Lung microvascular endothelial cell (primary cell): ENCODE measurements at regions not wholly inside any gene's neighbourhood (a gene's known extent, or its start where the extent isn't known, plus 50 kb on each side); places are given as distances from the start of the nearest gene placed in this dataset.
"Not testable (repeated sequence)": the region's sequence is repeated elsewhere in the genome, so short reads cannot be mapped to it uniquely, and the experiment has no call there.

Experiments used
- DNase-seq, 2 donors: peaks; one replicate each; pipeline versions ENCODE4 v3.0.0 to v3.0.0-alpha.2; 2010; ENCODE audit warnings: low read depth in 2 of 2

GRCh38 chr11:71383461-71383860 is 64.7 kb downstream of the DHCR7 start:
- no peak for DNase-seq

- no peak for DNase-seq
Observed at GRCh38 chr11:71381781-71382505, 66.2 kb downstream of the DHCR7 start.

- DNase-seq = no peak
Observed at GRCh38 chr11:71379701-71380100, 68.5 kb downstream of the DHCR7 start.

DNA sequence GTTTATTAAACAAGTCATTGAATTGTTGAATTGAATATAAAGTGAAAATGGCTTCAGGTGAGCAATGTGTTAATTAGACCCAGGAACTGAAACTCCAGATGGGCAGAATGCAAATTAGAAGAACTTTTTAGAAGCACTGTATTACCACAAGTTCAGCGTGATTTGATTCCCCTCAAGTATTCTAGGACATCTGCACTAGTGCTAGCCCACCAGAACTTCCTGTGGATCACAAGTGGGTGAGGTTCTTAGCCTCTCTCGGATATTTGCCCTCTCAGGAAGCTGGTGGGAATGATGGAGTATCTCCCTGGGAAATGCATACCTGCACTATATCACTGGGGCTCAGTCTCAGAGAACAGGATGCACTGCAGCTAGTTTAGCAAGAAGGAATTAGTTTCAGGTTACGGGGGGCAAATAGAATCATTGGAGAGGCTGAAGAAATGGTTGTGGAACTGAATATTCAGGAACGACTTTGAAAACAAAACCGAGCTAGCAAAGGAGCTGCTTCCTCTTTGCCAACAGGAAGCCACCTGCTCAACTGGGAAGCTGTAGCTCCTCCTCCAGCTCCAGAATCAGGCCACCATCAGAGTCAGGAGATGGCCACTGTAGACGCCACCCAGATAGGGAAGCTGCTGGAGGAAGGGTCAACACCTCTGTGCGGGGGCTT is 74.3 kb downstream of the DHCR7 start:
- DNase-seq = no peak

GRCh38 chr11:71372693-71373657 is 75.2 kb downstream of the DHCR7 start:
- DNase-seq = no peak

DNA sequence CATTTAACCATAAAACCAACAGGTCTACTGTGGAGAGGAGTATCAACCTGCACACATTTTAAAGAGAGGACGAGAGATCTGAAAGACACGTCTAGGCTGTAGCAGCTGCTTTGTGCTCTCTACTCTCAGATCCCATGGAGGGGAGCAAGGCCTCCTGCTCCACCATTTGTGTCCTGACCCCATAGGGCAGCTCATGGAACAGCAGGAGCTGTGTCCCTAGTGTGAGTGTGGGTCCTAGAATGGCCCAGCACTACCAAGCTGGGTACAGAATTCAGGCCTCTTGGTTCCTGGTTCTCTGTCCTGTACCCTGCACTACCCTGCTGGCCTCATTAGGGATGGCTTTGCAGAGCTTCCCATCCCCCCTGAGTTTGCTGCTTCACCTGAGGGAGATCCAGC is 76.5 kb downstream of the DHCR7 start:
- DNase-seq = no peak

- DNase-seq = no peak
Observed at GRCh38 chr11:71370895-71371673, 77.1 kb downstream of the DHCR7 start.

DNA sequence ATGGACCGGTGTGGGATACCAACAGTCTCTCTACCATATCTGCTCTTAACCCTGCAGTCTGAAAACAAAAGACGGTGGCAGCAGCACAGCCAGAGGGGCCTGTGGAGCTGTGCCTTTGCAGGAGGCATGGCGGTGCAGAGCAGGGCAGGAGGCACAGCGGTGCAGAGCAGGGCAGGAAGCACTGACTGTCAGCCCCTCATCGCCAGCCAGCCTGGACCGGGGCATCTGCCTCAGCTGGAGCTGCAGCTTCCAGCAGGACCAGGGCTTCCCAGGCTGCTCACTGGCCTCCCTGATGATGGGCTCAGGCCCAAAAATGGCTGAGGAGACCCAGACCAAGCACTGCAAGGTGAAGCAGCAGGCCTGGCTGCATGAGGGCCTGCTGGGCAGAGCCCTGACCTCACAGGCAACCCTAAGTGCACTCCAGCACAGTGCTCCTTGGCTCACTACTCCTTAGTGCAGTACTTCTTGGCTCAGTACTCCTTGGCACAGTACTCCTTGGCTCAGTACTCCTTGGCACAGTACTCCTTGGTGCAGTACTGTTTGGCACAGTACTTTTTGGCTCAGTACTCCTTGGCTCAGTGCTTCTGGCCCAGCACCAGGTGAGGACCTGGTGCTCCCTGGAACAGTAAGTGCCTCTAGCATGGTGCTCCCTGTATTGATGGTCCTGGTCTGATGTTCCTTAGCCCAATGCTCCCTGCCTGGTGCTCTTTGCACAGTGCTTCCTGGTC is 78.0 kb downstream of the DHCR7 start:
- DNase-seq = no peak

DNA sequence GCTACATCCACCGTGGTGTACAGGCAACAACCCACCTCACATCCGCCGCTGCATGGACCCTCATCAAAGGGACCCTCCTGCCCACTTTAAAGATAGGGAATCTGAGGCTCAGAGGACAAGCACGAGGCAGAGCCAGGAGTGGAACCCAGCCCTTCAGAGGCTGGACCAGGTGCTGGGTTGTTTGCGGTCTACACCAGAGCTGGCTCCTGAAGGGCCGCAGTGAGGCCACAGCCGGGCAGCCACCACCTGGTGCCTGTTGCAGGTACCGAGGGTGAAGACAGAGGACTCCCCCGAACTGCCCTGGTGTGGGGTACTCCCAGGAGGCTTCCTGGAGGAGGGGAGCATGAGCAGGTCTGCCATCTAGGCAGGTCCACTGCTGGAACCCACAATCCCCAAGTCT is 78.8 kb downstream of the DHCR7 start:
- DNase-seq = no peak

DNA sequence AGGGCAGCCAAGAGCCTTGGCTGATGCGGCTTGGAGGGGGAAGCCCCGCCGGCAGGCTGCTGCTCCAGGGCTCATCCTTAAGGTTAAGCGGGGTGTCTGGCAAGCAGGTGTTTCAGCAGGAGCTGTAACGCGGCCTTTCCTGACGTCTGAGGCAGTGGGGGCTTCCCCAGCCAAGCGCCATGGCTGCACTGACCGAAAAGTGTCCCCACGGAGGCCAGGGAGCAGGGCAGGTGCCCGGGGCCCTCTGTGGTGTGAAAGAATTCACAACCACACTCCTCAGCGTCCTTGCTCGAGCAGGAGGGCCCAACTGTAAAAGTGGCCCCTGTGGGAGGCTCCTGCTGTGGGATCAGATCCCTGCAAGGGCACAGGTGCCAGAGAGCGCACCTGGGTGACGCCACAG is 79.2 kb downstream of the DHCR7 start:
- DNase-seq = no peak

DNA sequence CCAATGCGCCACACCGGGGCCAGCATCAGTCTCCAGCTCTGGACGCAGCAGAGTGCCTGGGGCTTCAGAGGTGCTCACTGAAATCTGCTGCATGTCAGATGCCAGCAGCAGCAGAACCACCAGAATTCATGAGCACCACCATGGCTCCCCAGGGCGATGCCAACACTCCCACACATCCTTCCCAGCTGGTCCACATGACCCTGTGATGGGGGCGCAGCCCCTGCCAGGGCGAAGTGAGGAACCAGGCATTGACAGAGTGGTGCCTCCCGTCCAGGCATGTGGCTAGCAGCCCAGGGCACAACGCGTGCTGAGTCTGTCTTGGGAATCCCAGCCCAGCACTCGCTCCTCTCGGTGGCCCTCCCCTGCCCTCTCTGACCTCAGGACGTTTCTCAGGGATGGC is 80.4 kb downstream of the DHCR7 start:
- no peak for DNase-seq

- DNase-seq = not testable (repeated sequence)
Observed at GRCh38 chr11:71367276-71367675, 80.9 kb downstream of the DHCR7 start.

GRCh38 chr11:71366076-71366475 is 82.1 kb downstream of the DHCR7 start:
- no peak for DNase-seq

- no peak for DNase-seq
Observed at GRCh38 chr11:71365626-71366025, 82.6 kb downstream of the DHCR7 start.

DNA sequence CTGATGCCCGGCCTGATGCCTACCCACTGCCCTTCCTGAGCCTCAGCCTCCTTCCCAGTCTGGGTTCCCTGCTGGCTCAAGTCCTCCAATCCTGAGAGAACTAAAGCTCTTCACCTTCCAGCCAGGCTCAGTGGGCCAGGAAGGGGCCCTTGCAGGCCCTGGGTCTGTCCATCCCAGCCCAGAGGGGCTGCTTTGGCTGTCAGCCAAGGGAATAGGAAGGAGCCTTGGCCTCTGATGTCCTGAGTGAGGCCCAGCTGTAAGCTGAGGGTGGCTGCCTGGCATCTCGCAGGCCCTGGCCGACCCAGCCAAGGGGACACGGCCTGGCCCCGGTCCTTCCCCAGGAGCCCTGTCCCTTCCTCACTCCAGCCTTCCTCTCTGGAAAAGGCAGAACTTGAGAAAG is 83.4 kb downstream of the DHCR7 start:
- DNase-seq = no peak

DNA sequence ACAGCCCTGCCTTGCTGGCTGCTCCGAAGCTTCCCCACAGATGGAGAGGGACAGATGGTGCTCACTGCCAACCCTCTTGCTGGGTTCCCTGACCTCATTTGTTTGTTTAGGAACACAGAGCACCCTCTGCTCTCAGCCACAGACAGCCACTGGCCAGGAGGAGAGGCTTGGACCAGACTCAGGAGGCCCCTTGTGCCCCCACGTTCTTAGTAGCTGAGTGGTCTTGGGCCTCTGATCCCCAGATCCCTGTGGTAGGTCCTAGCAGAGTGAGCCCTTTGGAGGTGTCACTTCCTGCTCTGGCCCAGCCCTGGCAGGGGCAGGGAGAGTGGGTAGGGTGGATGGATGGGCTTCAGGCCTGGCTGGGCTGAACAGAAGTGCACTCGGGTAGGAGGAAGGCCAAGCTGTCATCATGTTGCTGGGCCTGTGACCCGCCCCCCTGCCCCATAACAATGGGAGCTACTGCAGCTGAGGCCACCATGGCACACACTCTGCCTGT is 84.0 kb downstream of the DHCR7 start:
- no peak for DNase-seq

- DNase-seq = no peak
Observed at GRCh38 chr11:71363721-71364120, 84.5 kb downstream of the DHCR7 start.

- no peak for DNase-seq
Observed at GRCh38 chr11:71358963-71359567, 89.1 kb downstream of the DHCR7 start.

DNA sequence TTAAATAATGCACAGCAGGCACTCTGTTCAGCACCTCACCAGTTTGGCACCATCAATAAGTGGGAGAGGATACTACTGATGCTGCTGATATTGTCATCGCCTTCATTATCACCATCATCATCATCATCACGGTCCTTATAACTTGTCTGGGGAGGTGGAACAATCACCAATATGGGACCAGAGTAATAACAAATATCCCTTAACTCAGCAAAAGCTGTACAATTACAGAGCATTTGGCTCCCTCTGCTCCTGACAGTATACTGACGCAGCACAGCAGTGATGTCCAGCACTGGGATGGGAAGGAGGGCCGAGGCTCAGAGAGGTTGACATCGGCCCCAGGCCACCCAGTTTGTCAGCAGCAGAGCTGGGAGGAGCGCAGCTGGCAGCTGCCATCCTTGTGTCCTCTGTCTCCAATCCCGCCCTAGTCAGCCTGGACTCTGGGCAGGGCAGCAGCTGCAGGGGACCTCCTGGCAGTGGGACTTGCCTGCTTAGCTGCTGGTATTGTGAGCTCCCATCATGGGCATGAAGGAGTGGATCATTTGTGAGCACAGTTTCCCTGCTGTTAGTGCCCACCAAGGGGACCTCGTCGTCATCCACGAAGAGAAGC is 90.0 kb downstream of the DHCR7 start:
- no peak for DNase-seq

DNA sequence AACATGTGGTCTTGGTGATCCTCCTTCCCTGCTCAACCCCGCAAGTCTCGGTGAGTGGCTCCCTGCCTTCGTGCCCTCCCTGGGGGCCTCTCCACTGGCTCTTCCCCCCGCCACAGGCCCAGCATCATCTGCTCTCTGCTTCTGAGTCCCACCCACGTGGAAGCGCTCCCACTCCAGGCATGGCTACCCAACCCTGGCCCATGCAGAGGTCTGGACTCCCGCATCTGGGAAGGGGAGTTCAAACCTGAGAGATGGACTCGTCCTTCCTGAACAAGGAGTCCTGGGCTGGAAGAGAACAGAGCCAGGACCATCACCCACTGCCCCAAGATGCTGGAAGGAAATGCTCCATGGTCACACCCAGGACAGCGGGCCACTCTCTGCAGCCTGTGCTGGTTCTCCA is 90.8 kb downstream of the DHCR7 start:
- DNase-seq = no peak
